Vagina (tissue), 2 donors: ENCODE measurements at regions not wholly inside any gene's neighbourhood (a gene's known extent, or its start where the extent isn't known, plus 50 kb on each side); places are given as distances from the start of the nearest gene placed in this dataset.

ENCODE experiments used
- DNase-seq, 2 donors: peaks; one replicate each; pipeline ENCODE4 v3.0.0-alpha.2; 2017; ENCODE audit errors: extremely low spot score in 2 of 2
- H3K27ac ChIP-seq: fragments of 200-600 bp; sonication (generic); one replicate; pipeline ENCODE4 v1.5.1; 2019
- H3K27me3 ChIP-seq: fragments of 200-600 bp; sonication (generic); one replicate; pipeline ENCODE4 v1.5.1; 2019
- H3K36me3 ChIP-seq, 2 donors: fragments of 200-600 bp; sonication (generic); one replicate each; pipeline ENCODE4 v1.5.1; 2017 to 2019
- H3K4me1 ChIP-seq: fragments of 200-600 bp; sonication (generic); one replicate; pipeline ENCODE4 v1.5.1; 2019
- H3K4me3 ChIP-seq, 2 donors: fragments of 200-600 bp; sonication (generic); 1 replicate in 1 of 2; 2 replicates in 1 of 2; pipeline ENCODE4 v1.5.1; 2016 to 2019
- H3K9me3 ChIP-seq: fragments of 200-600 bp; sonication (generic); one replicate; pipeline ENCODE4 v1.5.1; 2019
- POLR2A ChIP-seq, 2 donors: fragments of 450-650 bp; IDR thresholded peaks; one replicate each; pipeline ENCODE4 v1.6.1; 2017; ENCODE audit warnings: antibody characterized with exemption in 2 of 2, mild to moderate bottlenecking in 2 of 2, moderate library complexity in 2 of 2
- POLR2AphosphoS5 ChIP-seq, 2 donors: sonication (generic); formaldehyde crosslinking; IDR thresholded peaks; one replicate each; pipeline ENCODE4 v1.9.0; 2017; ENCODE audit warnings: antibody characterized with exemption in 2 of 2, mild to moderate bottlenecking in 2 of 2, low read depth in 1 of 2; ENCODE audit not compliant: insufficient read depth in 1 of 2
- intact Hi-C: fragments of 100-400 bp; cut with DNase I; formaldehyde crosslinking; loops from one replicate; pipeline ENCODE4 v1.15.1; 2023
- TF ChIP-seq, protein P1 (sequence below), 3 experiments: fragments of 450-650 bp in 2 of 3; fragments of 200-600 bp in 1 of 3; sonication (generic) in 1 of 3; IDR thresholded peaks; one replicate each; pipeline ENCODE4 v1.5.1; 2017 to 2019; ENCODE audit warnings: antibody characterized with exemption in 3 of 3, mild to moderate bottlenecking in 2 of 3, moderate library complexity in 2 of 3

DNA sequence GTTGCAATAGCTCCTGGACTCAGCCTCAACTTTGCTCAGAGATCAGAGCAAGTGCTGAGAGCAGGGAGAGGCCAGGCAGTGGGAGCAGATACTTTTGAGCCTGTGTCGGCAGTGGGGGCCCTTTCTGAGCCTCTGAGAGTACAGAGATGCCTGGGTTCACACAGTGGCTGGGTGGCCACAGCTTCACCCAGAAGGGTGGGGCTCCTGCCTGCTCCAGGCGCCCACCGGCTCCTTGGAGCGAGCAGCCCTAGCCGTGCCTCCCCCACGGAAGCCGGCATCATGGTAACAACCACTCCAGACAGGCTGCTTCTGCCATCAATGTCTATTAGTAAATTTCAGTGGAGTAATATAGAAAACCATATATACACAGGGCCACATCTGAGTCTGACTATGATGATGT lies 619.2 kb upstream of the SETBP1 start:
- no peaks in the 10 kb centered on the region for H3K9me3 ChIP-seq
- H3K36me3 ChIP-seq, result no peaks in the 10 kb centered on the region
- no peaks in the 10 kb centered on the region for H3K4me1 ChIP-seq
- no peak for DNase-seq
- H3K4me3 ChIP-seq, result no peak overlapping the region
- intact Hi-C loops, result no loop called here
- no peak overlapping the region for H3K27ac ChIP-seq
- H3K27me3 ChIP-seq, result no peaks in the 10 kb centered on the region
- TF ChIP-seq, protein P1, sequence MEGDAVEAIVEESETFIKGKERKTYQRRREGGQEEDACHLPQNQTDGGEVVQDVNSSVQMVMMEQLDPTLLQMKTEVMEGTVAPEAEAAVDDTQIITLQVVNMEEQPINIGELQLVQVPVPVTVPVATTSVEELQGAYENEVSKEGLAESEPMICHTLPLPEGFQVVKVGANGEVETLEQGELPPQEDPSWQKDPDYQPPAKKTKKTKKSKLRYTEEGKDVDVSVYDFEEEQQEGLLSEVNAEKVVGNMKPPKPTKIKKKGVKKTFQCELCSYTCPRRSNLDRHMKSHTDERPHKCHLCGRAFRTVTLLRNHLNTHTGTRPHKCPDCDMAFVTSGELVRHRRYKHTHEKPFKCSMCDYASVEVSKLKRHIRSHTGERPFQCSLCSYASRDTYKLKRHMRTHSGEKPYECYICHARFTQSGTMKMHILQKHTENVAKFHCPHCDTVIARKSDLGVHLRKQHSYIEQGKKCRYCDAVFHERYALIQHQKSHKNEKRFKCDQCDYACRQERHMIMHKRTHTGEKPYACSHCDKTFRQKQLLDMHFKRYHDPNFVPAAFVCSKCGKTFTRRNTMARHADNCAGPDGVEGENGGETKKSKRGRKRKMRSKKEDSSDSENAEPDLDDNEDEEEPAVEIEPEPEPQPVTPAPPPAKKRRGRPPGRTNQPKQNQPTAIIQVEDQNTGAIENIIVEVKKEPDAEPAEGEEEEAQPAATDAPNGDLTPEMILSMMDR (IDR thresholded peaks at IDR 0.05), result no peak
- TF ChIP-seq POLR2A (IDR thresholded peaks at IDR 0.05), result no peak

- Histone ChIP-seq H3K36me3 (no peaks in the 10 kb centered on the region), H3K9me3 (no peaks in the 10 kb centered on the region), H3K27me3 (no peaks in the 10 kb centered on the region), H3K4me3 (no peak overlapping the region), H3K4me1 (no peaks in the 10 kb centered on the region), H3K27ac (no peak overlapping the region)
- no peak for TF ChIP-seq POLR2A (IDR thresholded peaks at IDR 0.05)
- intact Hi-C loops, result no loop called here
- no peak for DNase-seq
Measured at GRCh38 chr18:44062345-44062744, 618.3 kb upstream of the SETBP1 start.

GRCh38 chr18:44065206-44065605 lies 615.5 kb upstream of the SETBP1 start:
- DNase-seq, result no peak
- Histone ChIP-seq H3K27me3 (no peaks in the 10 kb centered on the region), H3K27ac (no peak overlapping the region), H3K36me3 (no peaks in the 10 kb centered on the region), H3K4me1 (no peaks in the 10 kb centered on the region), H3K4me3 (no peak overlapping the region), H3K9me3 (no peaks in the 10 kb centered on the region)
- intact Hi-C loops, result no loop called here
- TF ChIP-seq POLR2AphosphoS5 (IDR thresholded peaks at IDR 0.05; ENCODE audit: insufficient read depth in 1 of 2, low read depth in 1 of 2) (no peak), POLR2A (IDR thresholded peaks at IDR 0.05) (no peak)
- TF ChIP-seq, protein P1 (IDR thresholded peaks at IDR 0.05), result no peak

GRCh38 chr18:44066541-44066940 lies 614.1 kb upstream of the SETBP1 start:
- Histone ChIP-seq H3K36me3 (no peaks in the 10 kb centered on the region), H3K9me3 (no peaks in the 10 kb centered on the region), H3K4me3 (no peak overlapping the region), H3K27me3 (no peaks in the 10 kb centered on the region), H3K27ac (no peak overlapping the region), H3K4me1 (no peaks in the 10 kb centered on the region)
- intact Hi-C loops, result no loop called here
- no peak for DNase-seq
- no peak for TF ChIP-seq POLR2AphosphoS5 (IDR thresholded peaks at IDR 0.05; ENCODE audit: insufficient read depth in 1 of 2, low read depth in 1 of 2)
- TF ChIP-seq, protein P1 (IDR thresholded peaks at IDR 0.05), result no peak

- no peak overlapping the region for H3K4me3 ChIP-seq
- no peaks in the 10 kb centered on the region for H3K9me3 ChIP-seq
- H3K27me3 ChIP-seq, result no peaks in the 10 kb centered on the region
- no peak overlapping the region for H3K27ac ChIP-seq
- H3K36me3 ChIP-seq, result no peaks in the 10 kb centered on the region
- intact Hi-C loops, result no loop called here
- DNase-seq, result no peak
- H3K4me1 ChIP-seq, result no peaks in the 10 kb centered on the region
- TF ChIP-seq POLR2A (IDR thresholded peaks at IDR 0.05), result no peak
- TF ChIP-seq, protein P1 (IDR thresholded peaks at IDR 0.05), result no peak
- no peak for TF ChIP-seq POLR2AphosphoS5 (IDR thresholded peaks at IDR 0.05; ENCODE audit: insufficient read depth in 1 of 2, low read depth in 1 of 2)
Measured at GRCh38 chr18:44067186-44067585, 613.5 kb upstream of the SETBP1 start.

DNA sequence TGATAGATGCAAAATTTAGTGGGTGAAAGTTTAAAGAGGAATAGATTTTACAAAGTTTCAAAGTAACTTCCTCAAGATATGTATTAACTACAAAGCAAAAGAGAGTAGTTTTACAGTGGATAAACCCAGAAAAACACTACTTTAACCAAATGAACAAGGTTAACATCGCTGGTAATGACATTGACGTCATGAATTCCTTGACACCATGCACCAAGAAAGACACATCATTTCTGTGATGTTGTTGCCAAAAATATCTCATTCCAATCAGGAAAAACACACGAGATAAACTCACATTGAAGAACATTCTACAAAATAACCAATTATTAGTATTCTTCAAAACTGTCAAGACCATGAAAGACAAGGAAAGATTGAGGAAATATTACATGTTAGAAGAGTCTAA lies 605.6 kb upstream of the SETBP1 start:
- Histone ChIP-seq H3K9me3 (no peaks in the 10 kb centered on the region), H3K4me1 (no peaks in the 10 kb centered on the region), H3K27me3 (no peaks in the 10 kb centered on the region), H3K27ac (no peak overlapping the region), H3K4me3 (no peak overlapping the region), H3K36me3 (no peaks in the 10 kb centered on the region)
- intact Hi-C loops, result no loop called here
- TF ChIP-seq, protein P1 (IDR thresholded peaks at IDR 0.05), result no peak
- TF ChIP-seq POLR2AphosphoS5 (IDR thresholded peaks at IDR 0.05; ENCODE audit: insufficient read depth in 1 of 2, low read depth in 1 of 2), result no peak
- no peak for TF ChIP-seq POLR2A (IDR thresholded peaks at IDR 0.05)
- DNase-seq, result no peak
